Left forelimb (tissue), 1 donor: ENCODE measurements at regions not wholly inside any gene's neighbourhood (a gene's known extent, or its start where the extent isn't known, plus 50 kb on each side); places are given as distances from the start of the nearest gene placed in this dataset.
"Not testable (repeated sequence)": the region's sequence is repeated elsewhere in the genome, so short reads cannot be mapped to it uniquely, and the experiment has no call there.

Experiments
- DNase-seq: peaks from one replicate; pipeline ENCODE4 v3.0.0-alpha.2; 2018; ENCODE audit warnings: low spot score

DNA sequence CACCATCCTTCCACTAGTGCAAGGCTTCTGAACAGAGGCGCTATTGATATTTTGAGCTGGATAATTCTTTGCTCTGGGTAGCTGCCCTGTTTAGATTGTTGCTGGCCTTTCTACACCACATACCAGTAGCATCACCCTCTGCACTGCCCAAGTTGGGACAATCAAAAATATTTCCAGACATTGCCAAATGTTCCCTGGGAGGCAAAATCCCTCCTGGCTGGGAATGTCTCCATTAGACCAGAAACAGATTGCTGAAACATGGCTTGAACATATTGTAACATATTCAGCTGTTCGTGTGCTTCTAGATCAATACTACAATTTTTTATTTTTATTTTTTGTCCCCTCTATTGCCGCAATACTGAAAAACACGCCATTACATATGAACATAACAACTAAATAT, 174.6 kb downstream of the ABCA8 start:
- no peak for DNase-seq

DNA sequence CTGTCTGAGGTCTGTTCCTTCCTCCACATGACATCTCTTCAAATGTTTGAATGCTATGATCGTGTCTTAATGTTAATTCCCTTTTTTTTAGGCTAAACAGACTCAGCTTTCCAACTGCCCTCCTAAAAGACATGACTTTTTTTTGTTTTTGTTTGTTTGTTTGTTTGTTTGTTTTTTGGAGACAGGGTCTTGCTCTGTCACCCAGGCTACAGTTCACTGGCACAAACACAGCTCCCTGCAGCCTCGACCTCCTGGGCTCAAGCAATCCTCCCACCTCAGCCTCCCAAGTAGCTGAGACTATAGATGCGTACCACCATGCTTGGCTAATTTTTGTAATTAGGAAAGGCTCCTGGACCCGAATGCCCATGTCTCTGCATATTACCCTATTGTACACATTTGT, 176.5 kb downstream of the ABCA8 start:
- DNase-seq = no peak

DNA sequence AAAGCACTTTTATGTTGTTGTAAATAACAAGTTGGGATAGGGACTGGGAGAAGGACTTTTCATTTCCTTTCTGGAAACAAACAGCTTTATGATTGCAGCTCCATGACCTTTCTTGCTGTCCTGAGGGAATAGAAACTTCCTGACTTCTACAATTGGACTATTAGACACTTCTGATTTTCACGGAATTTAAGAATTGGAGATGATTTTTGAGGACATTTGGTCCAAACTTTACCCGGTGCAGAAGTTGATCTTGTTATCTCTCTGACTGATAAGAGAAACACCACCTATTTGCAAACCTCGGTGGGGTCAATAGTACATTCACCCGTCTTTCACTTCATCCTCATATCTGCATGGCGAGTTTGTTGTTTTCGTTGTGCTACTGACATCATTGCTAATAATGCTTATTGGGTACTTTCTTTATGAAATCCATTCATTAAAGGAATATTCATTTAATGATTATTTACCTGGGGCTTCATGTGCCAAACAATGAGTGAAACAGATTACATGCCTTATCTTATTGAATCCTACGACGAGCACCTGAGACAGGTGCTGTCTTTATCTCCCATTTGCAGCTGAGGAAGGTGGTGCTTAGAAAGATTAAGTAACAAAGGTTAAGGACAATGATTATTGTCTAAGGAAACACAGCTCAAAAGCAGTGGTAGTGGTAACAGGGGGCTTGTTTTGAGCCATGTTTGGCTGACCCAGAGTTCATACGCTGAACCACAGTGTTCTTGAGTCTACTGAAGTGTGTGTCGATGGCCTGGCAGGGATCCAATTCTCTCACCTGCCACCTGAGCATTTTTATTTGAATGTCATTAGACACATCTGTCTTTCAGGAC, 176.9 kb upstream of the FAM20A start:
- DNase-seq = no peak

DNA sequence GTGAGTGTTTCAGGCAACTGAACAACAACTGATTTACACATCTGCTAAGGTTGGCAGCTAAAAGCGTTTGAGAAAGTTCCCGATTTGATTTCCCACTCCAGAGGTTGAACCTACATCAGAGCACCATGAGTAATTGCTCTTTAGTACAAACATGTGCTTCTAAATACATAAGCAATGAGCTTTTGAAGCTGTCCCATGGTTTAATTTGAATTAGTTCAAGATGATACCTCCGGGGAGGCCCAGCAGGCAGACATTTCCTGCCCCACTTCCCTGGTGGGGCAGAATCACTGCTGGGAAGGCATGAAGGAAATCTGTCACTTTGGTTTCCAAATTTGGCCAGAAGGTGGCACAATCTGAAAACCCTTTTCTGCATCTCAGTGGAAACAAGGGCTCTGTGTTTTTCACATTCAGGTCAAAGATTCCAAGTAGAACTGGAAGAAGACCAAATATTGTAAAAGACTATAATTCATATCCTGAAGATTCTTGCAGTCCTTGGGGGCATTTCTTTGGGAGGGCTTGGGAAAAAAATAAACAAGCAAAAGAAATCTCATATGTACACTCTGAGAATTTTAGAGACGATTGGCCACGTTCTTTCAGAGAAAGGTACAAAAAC, 176.2 kb upstream of the FAM20A start:
- DNase-seq = peak; percentile 79

DNA sequence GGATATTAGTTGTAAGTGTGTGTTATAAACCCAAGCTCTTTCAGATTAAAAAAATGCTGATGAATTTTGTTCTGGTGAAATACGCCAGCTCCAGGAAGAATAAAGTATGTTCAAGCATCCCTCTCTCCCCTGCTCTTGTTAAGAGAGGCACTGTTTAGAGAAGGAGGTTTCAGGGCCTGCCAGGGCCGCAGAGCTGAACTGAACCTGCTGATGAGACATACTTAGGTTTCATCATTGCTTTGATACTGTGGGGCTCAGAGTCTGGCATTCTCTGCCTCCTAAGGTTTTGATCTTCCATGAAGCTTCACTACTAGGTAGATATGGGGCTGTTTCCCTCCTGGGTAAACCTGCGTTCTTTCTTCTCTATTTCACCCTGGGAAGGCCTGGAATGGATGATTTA, 175.3 kb upstream of the FAM20A start:
- no peak for DNase-seq

DNA sequence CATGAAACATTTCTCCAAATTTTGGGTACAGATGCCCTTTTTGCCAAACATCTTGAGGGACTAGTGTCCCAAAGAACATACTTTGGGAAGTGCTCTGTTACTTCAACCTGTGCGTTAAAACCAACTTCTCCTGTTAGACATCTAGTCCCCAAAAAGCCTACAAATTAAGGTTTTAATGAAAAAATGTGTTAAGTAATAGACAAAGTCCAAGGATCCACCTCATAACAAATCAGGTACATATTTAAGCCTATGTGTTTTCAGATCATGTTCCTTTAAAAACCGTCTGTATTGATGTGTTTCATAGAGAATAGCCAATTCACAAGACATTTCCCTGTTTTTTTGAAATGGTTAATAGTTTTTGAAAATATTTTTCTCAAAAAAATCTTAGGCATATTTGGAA, 174.8 kb upstream of the FAM20A start:
- DNase-seq = no peak

DNA sequence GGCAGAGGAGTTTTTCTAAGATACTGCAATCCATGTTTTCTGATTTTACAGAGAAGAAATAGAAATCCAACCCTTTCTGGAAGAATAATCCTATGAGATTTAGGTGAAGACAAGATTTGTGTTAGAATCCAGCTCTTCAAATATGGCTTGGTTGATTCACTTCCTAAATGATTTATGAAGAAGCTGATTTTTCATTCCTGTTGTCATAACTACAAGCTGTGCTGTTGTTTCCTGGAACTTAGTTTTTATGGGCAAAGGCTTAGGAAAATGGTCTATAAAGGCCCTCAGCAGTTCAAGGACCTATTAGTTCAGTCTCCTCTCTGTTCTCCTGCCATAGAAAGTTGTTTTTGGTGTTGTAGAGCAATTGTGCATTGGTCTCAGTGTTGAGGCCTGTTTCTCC, 174.2 kb upstream of the FAM20A start:
- DNase-seq = no peak

DNA sequence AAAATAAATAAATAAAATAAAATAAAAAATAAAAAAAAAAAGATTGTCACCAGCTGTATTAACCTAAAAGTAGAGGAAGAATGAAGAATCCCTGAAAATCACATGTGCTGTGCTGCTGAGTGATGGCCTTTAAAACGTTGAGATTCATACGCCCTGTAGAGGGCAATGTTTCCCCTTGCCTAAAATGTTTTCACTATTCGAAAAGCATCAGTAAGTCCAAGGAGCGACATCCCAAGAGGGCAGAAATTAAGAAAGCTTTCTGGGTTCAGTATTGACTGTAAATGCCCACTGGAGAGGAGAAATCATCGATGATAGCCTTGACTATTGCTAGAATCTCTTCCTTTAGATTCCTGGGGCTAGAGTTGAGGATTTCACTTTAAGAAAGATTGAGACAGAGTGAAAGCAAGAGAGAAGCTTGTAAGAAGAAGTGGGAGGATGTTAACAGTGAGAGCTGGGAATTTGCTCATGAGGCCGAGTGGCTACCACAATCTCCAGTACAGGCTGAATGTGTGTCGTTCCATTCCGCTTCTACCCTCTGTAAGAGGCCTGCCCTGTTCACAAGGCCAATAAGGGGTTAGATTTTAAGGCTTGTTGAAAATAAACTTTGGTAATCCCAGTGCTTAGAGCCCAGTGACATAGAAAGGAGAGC, 170.8 kb upstream of the FAM20A start:
- no peak for DNase-seq

DNA sequence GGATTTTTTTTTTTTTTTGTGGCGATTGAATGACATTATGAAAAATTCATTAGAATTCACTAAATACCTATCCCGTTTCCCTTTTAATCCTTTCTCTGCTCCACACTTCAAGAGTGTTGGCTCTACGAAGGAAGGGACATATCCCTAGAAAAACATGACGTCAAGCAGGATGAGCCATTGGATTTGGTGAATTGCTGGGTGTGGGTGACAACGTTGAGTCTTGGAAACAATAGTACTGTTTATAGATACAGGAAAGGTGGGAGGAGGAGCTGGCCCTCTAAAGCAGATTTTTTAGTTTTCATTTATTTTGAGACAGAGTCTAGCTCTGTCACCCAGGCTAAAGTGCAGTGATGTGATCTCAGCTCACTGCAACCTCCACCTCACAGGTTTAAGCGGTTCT, 167.6 kb upstream of the FAM20A start:
- DNase-seq = no peak

DNA sequence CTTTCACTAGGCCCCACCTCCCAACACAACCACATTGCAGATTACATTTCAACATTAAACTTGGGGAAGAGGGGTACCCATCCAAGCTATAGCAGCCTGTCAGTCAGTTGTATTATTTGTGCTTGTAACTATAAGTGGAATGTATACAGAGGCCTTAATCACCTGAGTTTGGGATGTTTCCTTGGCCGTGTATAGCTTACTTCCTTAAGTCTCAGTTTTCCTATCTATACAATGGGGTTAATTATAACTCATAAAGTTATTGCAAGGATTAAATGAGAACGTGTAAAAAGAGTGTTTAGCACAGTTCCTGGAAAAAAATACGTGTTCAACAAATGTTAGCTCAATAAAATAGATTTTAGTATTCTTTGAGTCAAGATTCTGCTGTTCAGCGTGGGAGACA, 165.5 kb upstream of the FAM20A start:
- DNase-seq = no peak

DNA sequence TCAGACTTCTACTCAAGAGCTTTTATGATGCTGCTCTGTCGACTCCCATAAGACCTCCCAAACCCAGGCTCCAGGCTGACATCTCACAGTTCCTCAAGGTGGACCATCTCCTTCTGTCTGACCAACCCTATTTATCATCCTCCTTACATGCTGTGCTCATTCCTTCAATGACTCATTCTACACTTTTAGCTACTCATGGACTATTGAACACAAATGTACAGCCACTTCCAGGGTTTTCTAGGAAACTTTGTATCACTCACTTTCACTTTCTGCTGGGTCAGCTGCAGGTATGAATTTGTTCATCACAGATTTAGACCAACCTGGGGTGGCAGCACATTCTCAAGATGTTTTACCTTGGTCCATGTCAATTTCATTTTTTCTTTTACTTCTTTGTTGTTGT, 162.4 kb upstream of the FAM20A start:
- DNase-seq = no peak

DNA sequence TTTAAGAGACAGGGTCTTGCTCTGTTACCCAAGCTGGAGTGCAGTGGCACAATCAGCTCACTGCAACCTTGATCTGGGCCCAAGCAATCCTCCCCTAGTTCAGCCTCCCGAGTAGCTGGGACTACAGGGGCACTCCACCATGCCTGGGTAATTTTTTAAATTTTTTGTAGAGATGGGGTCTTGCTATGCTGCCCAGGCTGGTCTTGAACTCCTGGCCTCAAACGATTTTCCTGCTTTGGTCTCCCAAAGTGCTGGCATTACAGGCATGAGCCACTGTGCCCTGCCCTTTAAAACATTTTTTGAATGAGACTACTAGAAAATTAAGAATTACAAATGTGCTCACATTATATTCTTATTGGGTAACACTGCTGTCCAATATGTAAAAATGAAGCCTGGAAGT, 161.7 kb upstream of the FAM20A start:
- DNase-seq = no peak

DNA sequence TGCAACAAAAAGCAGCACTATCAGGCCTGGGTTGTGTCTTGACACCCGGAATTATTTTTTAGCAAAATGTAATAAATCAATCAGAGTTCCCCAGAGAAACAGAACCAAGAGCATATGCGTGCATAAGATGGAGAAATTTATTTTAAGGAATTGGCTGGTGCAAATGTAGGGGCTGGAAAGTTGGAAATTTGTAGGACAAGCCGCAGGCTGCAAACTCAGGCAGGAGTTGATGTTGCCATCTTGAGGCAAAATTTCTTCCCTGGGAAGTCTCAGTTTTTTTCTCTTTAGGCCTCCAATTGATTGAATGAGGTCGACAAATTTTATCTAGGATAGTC, 158.9 kb upstream of the FAM20A start:
- DNase-seq = no peak

DNA sequence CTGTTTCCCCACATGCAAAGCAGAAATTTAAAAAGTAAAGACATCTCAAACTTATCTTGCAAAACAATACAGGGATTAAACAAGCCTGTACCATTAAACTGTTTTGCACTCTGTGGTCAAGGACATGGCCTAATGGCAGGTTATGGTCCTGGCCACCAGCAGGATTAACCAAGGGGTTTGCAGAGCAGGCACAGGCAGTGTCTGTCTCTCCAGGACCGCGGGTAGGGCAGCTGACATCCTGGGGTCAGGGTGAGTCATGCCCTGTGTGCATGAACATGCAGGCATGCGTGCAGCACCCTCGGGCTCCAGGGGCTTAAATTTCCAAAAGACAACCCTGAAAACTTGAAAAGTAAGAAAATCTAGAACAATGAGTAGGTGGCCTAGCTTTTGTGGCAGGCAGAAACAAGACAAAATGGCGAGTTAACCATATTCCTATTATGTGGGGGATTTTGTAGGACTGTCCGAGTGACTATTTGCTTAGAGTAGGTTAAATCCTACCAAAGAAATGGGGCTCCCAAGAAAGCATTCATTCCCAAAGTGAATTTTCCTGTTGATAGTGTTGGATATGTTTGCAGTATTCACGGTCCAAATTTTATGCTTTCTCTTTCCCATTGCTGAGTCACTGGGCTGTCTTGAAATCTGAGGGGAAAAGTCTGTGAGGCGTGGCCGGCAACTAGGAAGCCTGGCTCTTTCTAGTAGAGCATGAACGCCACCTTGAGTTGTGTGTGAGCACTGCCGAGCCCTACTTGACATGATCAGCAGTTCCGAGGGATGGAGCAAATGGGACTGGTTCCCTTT, 158.4 kb upstream of the FAM20A start:
- peak; percentile 88 for DNase-seq

DNA sequence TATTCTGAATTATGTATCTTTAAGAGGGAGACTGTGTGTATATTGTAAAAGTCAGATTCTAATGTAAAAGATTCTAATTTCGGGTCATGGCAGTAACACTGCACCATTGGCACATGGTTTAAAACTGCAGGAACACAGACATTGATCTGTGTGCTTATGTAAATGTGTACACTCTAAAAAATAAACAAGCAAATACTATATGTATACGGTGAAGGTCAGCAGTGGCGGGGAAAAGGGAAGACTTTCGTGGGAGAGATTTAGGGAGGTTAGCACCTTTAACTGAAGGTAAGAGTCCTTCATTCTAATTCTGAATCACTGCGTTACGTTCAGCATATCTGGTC, 157.8 kb upstream of the FAM20A start:
- no peak for DNase-seq

DNA sequence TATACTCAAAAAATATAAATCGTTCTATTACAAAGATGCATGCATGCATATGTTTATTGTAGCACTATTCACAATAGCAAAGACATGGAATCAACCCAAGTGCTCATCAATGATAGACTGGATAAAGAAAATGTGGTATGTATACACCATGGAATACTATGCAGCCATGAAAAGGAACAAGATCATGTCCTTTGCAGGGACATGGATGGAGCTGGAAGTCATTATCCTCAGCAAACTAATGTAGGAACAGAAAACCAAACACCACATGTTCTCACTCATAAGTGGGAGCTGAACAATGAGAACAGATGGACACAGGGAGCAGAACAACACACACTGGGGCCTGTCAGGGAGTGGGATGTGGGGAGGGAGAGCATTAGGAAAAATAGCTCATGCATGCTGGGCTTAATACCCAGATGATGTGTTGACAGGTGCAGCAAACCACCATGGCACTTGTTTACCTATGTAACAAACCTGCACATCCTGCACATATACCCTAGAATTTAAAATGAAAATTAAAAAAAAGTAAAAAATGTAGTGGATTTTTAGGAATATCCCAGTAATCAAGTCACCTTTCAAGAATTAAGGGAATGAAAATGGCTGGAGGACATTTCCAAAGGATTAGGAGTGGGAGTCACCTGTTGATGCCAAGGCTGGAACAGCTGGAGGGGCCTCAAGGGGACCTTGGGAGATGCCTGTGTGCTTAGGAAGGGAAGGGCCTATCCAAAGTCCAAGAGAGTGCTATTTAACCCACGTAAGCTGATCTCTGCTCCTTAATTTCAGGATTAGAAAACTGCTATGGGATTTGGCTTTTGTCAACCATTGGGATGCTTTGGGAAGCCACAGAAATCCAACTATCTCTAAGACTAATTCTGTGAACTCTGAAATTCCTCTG, 156.9 kb upstream of the FAM20A start:
- not testable (repeated sequence) for DNase-seq

DNA sequence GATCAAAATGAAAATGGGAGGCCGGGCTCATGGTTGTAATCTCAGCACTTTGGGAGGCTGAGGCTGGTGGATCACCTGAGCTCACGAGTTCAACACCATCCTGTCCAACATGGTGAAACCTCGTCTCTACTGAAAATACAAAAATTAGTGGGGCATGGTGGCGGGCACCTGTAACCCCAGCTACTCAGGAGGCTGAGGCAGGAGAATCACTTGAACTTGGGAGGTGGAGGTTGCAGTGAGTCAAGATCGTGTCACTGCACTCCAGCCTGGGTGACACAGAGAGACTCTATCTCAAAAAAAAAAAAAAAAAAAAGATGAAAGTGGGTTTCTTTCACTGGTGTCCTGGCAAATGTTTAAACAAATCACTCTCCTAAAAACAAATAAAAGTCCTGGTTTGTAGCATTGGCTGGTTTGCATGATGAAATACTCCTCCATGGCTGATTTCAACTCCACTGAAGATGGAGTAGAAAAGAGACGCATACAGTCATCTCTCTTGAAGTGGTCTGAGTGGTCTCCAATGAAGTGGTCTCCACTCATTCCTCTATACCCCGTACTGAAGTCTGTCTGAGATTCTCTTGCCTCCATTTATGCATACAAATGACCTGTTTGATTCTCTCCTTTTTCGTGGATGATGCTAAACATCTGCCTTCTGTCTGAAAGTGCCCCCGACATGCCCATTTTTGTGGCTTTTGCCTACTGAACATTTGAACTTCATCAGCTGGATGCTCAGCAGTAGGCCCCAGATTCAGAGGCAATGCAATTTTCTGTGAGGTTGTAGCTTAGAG, 153.0 kb upstream of the FAM20A start:
- DNase-seq = no peak

DNA sequence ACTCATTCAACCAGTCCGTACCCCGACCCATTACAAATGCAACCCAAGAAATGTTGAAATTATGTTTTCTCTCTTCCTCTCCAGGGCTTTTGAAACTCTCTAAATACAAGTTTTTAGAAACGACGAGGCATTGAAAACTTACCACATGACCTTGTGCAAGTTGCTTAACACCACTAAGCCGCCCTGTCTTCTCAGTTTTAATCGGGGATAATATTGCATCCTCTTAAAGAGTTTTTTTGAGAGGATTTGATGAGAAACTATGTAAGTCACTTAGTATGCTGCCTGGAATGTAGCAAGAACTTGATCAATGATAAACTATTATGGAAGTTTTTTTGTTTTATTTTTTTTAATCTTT, 149.0 kb upstream of the FAM20A start:
- DNase-seq = no peak

DNA sequence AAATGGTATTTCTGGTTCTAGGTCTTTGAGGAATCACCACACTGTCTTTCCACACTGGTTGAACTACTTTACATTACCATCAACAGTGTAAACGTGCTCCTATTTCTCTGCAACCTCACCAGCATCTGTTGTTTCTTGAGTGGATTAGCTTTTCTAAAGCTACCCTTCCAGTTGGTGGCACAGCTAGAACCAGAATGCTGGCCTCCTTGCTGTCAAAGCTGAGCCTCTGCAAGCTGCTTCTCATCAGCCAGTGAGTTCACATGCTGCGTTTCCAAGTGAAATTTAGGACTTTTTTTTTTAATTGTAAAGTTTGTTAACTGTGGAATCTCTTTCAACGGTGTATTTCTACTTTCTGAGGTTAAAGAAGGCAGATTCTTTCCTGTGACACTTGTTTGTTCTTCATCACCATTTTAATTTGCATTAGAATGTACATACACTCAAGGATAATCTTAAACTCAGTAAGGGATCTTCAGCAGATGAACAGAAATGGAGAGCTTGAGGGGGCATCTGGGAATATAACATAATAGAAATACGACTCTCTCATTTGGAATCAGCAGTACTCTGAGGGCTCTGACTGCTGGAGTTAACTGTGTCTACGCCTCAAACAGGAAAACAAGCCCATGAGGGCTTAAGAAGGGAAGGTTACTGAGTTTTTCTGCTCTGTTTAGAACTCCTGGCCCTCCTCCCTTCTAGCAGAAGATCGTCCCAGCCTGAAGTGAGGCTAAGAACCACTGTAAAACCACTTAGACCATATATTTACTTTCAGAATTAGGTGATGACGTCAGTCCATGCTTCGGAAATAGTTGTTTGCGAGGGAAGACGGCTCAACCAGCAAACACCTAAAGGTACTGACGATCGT, 148.4 kb upstream of the FAM20A start:
- no peak for DNase-seq

DNA sequence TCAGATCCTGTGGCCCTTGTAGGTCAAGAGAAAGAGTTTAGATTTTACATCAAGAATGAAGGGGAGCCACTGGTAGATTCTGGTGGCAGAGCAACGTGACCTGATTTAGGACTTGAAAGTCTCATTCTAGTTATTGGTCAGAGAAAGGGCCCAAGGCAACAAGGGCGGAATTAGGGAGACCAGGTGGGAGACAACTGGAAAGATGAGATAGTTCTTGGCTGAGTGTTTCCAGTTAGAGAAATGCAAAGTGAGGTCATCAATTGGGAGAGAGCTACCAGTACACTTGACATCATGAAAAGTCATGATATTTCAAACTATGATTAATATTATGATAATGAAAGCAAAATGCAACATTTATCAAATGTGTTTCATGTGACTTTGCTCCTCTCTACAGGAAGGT, 147.2 kb upstream of the FAM20A start:
- no peak for DNase-seq
